Stimulated activated naive CD8-positive, alpha-beta T cell treated with anti-CD3 and anti-CD28 coated beads, Interleukin-15, amount 100 ng/mL, for 72 hours (primary cell): ENCODE measurements at regions not wholly inside any gene's neighbourhood (a gene's known extent, or its start where the extent isn't known, plus 50 kb on each side); places are given as distances from the start of the nearest gene placed in this dataset.
"Not testable (repeated sequence)": the region's sequence is repeated elsewhere in the genome, so short reads cannot be mapped to it uniquely, and the experiment has no call there.

Experiments used
- ATAC-seq: fragments of 150-1000 bp; cut with Tn5 transposase; 2 replicates; pipeline ENCODE4 v1.10.0; 2021; ENCODE audit warnings: mild to moderate bottlenecking, moderate library complexity
- DNase-seq, 2 donors: peaks; one replicate each; pipeline ENCODE4 v3.0.0; 2021 to 2022
- H3K27ac Mint-ChIP-seq, 2 donors: one replicate each; pipeline ENCODE4 v1.8.0; 2022; ENCODE audit warnings: mild to moderate bottlenecking in 2 of 2, mixed read lengths in 2 of 2, moderate library complexity in 2 of 2
- H3K27me3 Mint-ChIP-seq: one replicate; pipeline ENCODE4 v1.8.0; 2022; ENCODE audit warnings: mixed read lengths
- H3K4me1 Mint-ChIP-seq: one replicate; pipeline ENCODE4 v1.8.0; 2022; ENCODE audit warnings: mild to moderate bottlenecking, mixed read lengths
- H3K4me3 Mint-ChIP-seq, 2 donors: one replicate each; pipeline ENCODE4 v1.8.0; 2022; ENCODE audit warnings: mild to moderate bottlenecking in 2 of 2, mixed read lengths in 2 of 2, moderate library complexity in 1 of 2
- H3K9me3 Mint-ChIP-seq, 2 donors: one replicate each; pipeline ENCODE4 v1.8.0; 2022; ENCODE audit warnings: mixed read lengths in 2 of 2

- ATAC-seq (peak; percentile 52), DNase-seq (no peak)
- no peaks in the 10 kb centered on the region for H3K9me3 Mint-ChIP-seq
- no peaks in the 10 kb centered on the region for H3K4me1 Mint-ChIP-seq
- no peaks in the 10 kb centered on the region for H3K27me3 Mint-ChIP-seq
- H3K4me3 Mint-ChIP-seq, result no peak overlapping the region
- peak overlapping the region in 1 of 2 donors; percentile 25 for H3K27ac Mint-ChIP-seq
Observed at GRCh38 chrX:46236411-46236810, 308.8 kb downstream of the ZNF674 start.

GRCh38 chrX:46235778-46236177 lies 309.4 kb downstream of the ZNF674 start:
- H3K4me3 Mint-ChIP-seq, result no peak overlapping the region
- DNase-seq, result no peak
- H3K27me3 Mint-ChIP-seq, result no peaks in the 10 kb centered on the region
- no peaks in the 10 kb centered on the region for H3K9me3 Mint-ChIP-seq
- H3K27ac Mint-ChIP-seq, result no peak overlapping the region
- ATAC-seq, result no peak
- no peaks in the 10 kb centered on the region for H3K4me1 Mint-ChIP-seq

GRCh38 chrX:46234775-46235174 lies 310.4 kb downstream of the ZNF674 start:
- H3K27ac Mint-ChIP-seq, result no peak overlapping the region
- no peaks in the 10 kb centered on the region for H3K27me3 Mint-ChIP-seq

GRCh38 chrX:46228389-46228788 lies 316.8 kb downstream of the ZNF674 start:
- DNase-seq, result no peak
- no peak for ATAC-seq
- no peak overlapping the region for H3K4me3 Mint-ChIP-seq
- no peaks in the 10 kb centered on the region for H3K9me3 Mint-ChIP-seq
- no peaks in the 10 kb centered on the region for H3K4me1 Mint-ChIP-seq
- no peaks in the 10 kb centered on the region for H3K27me3 Mint-ChIP-seq
- no peak overlapping the region for H3K27ac Mint-ChIP-seq

More at GRCh38 chrX:46234775-46235174, 310.4 kb downstream of the ZNF674 start:
- H3K4me3 Mint-ChIP-seq, result no peak overlapping the region
- DNase-seq (no peak), ATAC-seq (no peak)
- no peaks in the 10 kb centered on the region for H3K4me1 Mint-ChIP-seq
- H3K9me3 Mint-ChIP-seq, result no peaks in the 10 kb centered on the region

DNA sequence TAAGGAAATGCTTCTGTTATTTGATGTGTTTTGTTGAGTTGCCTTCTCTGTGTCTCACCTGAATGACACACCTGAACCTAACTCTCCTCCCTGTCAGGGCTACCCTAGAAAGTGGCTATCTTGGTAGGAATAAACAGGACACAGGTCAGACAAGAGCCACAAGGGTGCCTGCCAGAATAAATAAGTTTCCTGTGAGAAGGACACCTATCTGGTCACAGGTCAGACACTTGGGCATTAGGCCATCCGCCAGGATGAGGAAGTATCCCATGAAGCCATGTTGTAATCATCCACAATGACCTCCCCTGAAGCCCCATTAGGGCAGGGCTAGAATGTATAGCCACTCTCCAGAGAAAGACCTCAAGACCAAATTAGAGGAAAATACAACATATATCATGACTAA lies 318.8 kb downstream of the ZNF674 start:
- no peaks in the 10 kb centered on the region for H3K4me1 Mint-ChIP-seq

DNA sequence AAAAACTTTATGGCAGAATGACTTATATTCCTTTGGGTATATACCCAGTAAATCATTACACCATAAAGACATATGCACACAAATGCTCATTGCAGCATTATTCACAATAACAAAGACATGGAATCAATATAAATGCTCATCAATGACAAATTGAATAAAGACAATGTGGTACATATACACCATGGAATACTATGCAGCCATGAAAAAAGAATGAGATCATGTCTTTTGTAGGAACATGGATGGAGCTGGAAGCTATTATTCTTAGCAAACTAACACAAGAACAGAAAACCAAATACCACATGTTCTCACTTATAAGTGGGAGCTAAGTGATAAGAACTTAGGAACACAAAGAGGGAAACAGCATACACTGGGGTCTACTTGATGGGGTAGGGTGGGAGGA lies 321.7 kb downstream of the ZNF674 start:
- not testable (repeated sequence) for ATAC-seq, H3K9me3 Mint-ChIP-seq, H3K27me3 Mint-ChIP-seq, DNase-seq, H3K4me3 Mint-ChIP-seq, H3K4me1 Mint-ChIP-seq, H3K27ac Mint-ChIP-seq

More for the DNA sequence above, 318.8 kb downstream of the ZNF674 start:
- no peak for ATAC-seq
- Mint-ChIP-seq H3K27me3 (no peaks in the 10 kb centered on the region), H3K4me3 (no peak overlapping the region), H3K27ac (no peak overlapping the region), H3K9me3 (no peaks in the 10 kb centered on the region)
- DNase-seq, result no peak

- DNase-seq (no peak), ATAC-seq (no peak)
- H3K4me1 Mint-ChIP-seq, result no peaks in the 10 kb centered on the region
Observed at GRCh38 chrX:46220822-46221221, 324.4 kb downstream of the ZNF674 start.

DNA sequence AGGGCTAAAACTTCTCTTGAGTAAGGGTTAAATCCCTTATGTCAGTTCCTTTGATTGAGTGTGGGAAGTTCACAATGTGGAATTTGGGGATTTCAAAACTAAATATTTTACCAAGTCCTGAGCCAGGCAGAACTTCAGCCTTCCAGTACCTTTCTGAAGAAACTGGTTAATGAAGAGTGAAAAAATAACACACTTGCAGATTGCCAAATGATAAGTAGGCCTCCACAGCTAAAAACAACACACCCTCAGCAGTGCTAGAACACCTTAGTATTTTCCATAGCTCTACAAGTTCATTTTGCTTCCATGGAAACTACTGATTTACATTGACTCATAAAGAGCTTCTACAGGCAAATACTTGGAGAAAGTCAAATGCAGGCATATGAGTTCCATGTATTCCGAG lies 326.8 kb downstream of the ZNF674 start:
- no peaks in the 10 kb centered on the region for H3K4me1 Mint-ChIP-seq
- H3K27me3 Mint-ChIP-seq, result no peaks in the 10 kb centered on the region
- no peak overlapping the region for H3K4me3 Mint-ChIP-seq
- no peak overlapping the region for H3K27ac Mint-ChIP-seq
- ATAC-seq (no peak), DNase-seq (no peak)
- H3K9me3 Mint-ChIP-seq, result no peaks in the 10 kb centered on the region

More at GRCh38 chrX:46220822-46221221, 324.4 kb downstream of the ZNF674 start:
- H3K27me3 Mint-ChIP-seq, result no peaks in the 10 kb centered on the region
- H3K27ac Mint-ChIP-seq, result no peak overlapping the region
- no peaks in the 10 kb centered on the region for H3K9me3 Mint-ChIP-seq
- H3K4me3 Mint-ChIP-seq, result no peak overlapping the region

- ATAC-seq (no peak), DNase-seq (no peak)
- Mint-ChIP-seq H3K27ac (no peak overlapping the region), H3K4me3 (no peak overlapping the region), H3K4me1 (no peaks in the 10 kb centered on the region), H3K9me3 (no peaks in the 10 kb centered on the region), H3K27me3 (no peaks in the 10 kb centered on the region)
Observed at GRCh38 chrX:46216406-46216805, 328.8 kb downstream of the ZNF674 start.

DNA sequence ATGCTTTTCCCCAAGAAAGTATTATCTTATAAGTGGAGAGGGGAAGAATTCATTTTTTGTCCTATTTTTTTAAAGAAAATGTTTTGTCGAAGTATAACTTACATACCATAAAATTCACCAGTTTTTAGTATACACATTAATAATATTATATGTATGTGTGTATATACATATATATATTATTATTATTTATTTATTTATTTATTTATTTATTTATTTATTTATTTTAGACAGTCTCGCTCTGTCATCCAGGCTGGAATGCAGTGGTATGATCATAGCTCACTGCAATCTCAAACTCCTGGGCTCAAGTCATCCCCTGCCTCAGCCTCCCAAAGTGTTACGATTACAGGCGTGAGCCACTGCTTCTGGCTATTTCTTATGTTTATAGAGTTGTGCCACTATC lies 334.1 kb downstream of the ZNF674 start:
- ATAC-seq (no peak), DNase-seq (no peak)
- Mint-ChIP-seq H3K4me3 (no peak overlapping the region), H3K9me3 (no peaks in the 10 kb centered on the region), H3K27ac (no peak overlapping the region), H3K27me3 (no peaks in the 10 kb centered on the region), H3K4me1 (peaks cover 25% of the 10 kb centered on the region)

- Mint-ChIP-seq H3K9me3 (no peaks in the 10 kb centered on the region), H3K4me1 (peaks cover 28% of the 10 kb centered on the region), H3K27me3 (no peaks in the 10 kb centered on the region), H3K27ac (no peak overlapping the region), H3K4me3 (no peak overlapping the region)
- ATAC-seq, result no peak
- DNase-seq, result no peak
Observed at GRCh38 chrX:46209768-46210167, 335.5 kb downstream of the ZNF674 start.

GRCh38 chrX:46209037-46209436 lies 336.2 kb downstream of the ZNF674 start:
- H3K4me3 Mint-ChIP-seq, result no peak overlapping the region
- no peak for ATAC-seq
- H3K27me3 Mint-ChIP-seq, result no peaks in the 10 kb centered on the region
- DNase-seq, result no peak
- no peaks in the 10 kb centered on the region for H3K9me3 Mint-ChIP-seq
- H3K4me1 Mint-ChIP-seq, result peaks cover 32% of the 10 kb centered on the region
- H3K27ac Mint-ChIP-seq, result no peak overlapping the region

DNA sequence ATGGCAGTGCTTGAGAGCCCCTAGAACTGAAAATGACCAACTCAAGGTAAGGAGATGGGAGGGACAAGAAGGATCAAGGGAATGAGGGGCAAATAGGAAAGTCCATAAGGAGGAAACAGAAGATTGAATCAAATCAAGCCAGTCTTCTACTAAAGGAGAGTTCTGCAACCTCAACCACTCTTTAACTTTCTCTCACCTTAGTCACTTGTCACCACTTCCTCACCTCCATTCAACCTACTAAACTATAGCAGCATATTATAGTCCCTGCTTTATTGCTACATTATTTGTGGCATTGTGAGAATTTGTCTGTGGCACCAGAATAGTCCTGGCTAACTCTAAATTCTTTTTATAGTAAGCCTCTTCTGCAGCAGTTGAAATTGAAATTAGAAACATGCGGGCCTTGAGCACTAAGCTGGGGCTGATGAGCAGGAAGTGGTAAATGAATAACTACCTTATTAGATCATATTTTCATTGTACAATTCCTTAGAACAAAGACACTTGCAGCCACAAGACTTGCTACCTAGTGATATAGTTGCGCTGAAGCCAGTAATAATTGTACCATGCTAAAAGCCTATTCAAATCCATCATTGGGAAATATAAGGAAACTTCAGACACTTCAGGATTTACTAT lies 336.9 kb downstream of the ZNF674 start:
- Mint-ChIP-seq H3K27me3 (no peaks in the 10 kb centered on the region), H3K27ac (no peak overlapping the region), H3K9me3 (no peaks in the 10 kb centered on the region), H3K4me3 (peak overlapping the region in 1 of 2 donors; percentile 19), H3K4me1 (peaks cover 33% of the 10 kb centered on the region)
- ATAC-seq (peak; percentile 89), DNase-seq (peak in 1 of 2 donors; percentile 8)

DNA sequence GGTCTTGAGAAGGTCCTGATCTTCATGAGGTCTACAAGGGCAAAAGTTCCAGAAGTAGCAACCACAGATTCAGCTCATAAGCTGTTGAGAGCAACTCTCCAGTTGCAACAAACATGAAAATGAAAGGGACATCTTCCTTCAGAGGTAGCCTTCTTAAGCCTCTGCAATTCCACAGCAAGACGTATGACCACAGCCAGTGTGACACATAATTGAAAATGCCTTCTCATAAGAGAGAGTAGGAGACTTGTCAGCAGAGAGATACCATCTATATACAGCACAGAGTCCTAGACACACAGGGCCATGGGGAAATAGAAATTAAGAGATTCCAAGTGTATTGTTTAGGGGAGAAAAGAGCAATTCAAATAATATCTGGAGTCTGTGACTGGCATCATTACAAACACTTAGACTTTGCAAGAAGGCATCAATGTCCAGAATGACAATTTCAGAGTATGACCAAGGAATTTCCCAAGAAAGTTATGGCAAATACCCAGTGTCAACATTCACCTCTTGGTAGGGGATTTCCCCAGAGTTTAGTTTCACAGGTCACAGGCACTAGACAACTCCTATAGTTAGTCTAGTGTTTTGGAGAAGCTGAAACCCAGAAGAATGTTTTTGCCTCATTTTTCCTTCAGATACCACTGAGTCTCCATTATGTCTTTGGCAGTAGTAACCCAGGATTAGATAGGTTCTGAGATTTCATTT lies 340.3 kb downstream of the ZNF674 start:
- DNase-seq, result no peak
- peaks cover 38% of the 10 kb centered on the region for H3K4me1 Mint-ChIP-seq
- ATAC-seq, result peak; percentile 53
- H3K27ac Mint-ChIP-seq, result no peak overlapping the region
- H3K27me3 Mint-ChIP-seq, result no peaks in the 10 kb centered on the region
- H3K9me3 Mint-ChIP-seq, result no peaks in the 10 kb centered on the region
- H3K4me3 Mint-ChIP-seq, result no peak overlapping the region

- Mint-ChIP-seq H3K27me3 (no peaks in the 10 kb centered on the region), H3K4me1 (peaks cover 23% of the 10 kb centered on the region), H3K9me3 (no peaks in the 10 kb centered on the region), H3K27ac (no peak overlapping the region), H3K4me3 (no peak overlapping the region)
- DNase-seq, result no peak
- ATAC-seq, result no peak
Observed at GRCh38 chrX:46202733-46203514, 342.3 kb downstream of the ZNF674 start.

- no peak overlapping the region for H3K4me3 Mint-ChIP-seq
- no peak for DNase-seq
- H3K9me3 Mint-ChIP-seq, result no peaks in the 10 kb centered on the region
- no peak overlapping the region for H3K27ac Mint-ChIP-seq
- H3K4me1 Mint-ChIP-seq, result peaks cover 17% of the 10 kb centered on the region
- no peaks in the 10 kb centered on the region for H3K27me3 Mint-ChIP-seq
- ATAC-seq, result no peak
Observed at GRCh38 chrX:46200413-46200812, 344.8 kb downstream of the ZNF674 start.
